Right atrium auricular region (tissue), 2 donors: ENCODE measurements at regions not wholly inside any gene's neighbourhood (a gene's known extent, or its start where the extent isn't known, plus 50 kb on each side); places are given as distances from the start of the nearest gene placed in this dataset.

ENCODE experiments used
- DNase-seq: peaks from one replicate; pipeline ENCODE4 v3.0.0-alpha.2; 2019; ENCODE audit warnings: low spot score
- H3K27ac ChIP-seq, 2 donors: fragments of 200-600 bp; sonication (generic); 1 replicate in 1 of 2; 2 replicates in 1 of 2; pipeline ENCODE4 v1.5.1; 2016 to 2019
- H3K27me3 ChIP-seq, 2 donors: fragments of 200-600 bp; sonication (generic); one replicate each; pipeline versions ENCODE4 v1.5.1 to v1.6.0; 2017 to 2019
- H3K36me3 ChIP-seq: fragments of 200-600 bp; sonication (generic); one replicate; pipeline ENCODE4 v1.5.1; 2016
- H3K4me1 ChIP-seq, 2 donors: fragments of 200-600 bp; sonication (generic); one replicate each; pipeline versions ENCODE4 v1.5.1 to v1.6.0; 2017 to 2019
- H3K4me3 ChIP-seq, 2 donors: fragments of 200-600 bp; sonication (generic); 1 replicate in 1 of 2; 2 replicates in 1 of 2; pipeline ENCODE4 v1.5.1; 2017 to 2019; ENCODE audit warnings: mild to moderate bottlenecking in 1 of 2, moderate library complexity in 1 of 2
- H3K9me3 ChIP-seq, 2 donors: fragments of 200-600 bp; sonication (generic); one replicate each; pipeline ENCODE4 v1.5.1; 2019
- TF ChIP-seq, protein P1 (sequence below), 2 donors: fragments of 200-600 bp; sonication (generic); IDR thresholded peaks; one replicate each; pipeline ENCODE4 v1.5.1; 2019; ENCODE audit warnings: antibody characterized with exemption in 2 of 2

DNA sequence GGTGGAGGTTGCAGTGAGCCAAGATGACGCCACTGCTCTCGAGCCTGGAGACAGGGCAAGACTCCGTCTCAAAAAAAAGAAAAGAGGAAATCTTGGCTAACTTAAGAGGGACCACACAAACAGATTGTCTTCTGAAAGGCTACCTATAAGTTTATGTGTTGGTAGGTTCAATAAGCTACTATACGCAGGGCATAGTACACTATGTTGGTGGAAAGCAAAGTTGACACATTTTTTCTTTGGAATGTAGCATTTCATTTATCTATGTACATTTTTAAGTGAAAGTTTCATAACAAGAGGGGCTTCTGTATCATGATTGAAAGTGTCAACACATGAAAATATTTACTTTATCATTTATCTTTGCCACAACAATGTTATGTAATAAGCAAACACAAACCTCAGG, 752.6 kb upstream of the ACVR2A start:
- H3K27me3 ChIP-seq: no peaks in the 10 kb centered on the region
- no peaks in the 10 kb centered on the region for H3K36me3 ChIP-seq
- no peak for DNase-seq
- H3K27ac ChIP-seq: no peak overlapping the region
- H3K4me1 ChIP-seq: no peaks in the 10 kb centered on the region
- no peak overlapping the region for H3K4me3 ChIP-seq
- TF ChIP-seq, protein P1, sequence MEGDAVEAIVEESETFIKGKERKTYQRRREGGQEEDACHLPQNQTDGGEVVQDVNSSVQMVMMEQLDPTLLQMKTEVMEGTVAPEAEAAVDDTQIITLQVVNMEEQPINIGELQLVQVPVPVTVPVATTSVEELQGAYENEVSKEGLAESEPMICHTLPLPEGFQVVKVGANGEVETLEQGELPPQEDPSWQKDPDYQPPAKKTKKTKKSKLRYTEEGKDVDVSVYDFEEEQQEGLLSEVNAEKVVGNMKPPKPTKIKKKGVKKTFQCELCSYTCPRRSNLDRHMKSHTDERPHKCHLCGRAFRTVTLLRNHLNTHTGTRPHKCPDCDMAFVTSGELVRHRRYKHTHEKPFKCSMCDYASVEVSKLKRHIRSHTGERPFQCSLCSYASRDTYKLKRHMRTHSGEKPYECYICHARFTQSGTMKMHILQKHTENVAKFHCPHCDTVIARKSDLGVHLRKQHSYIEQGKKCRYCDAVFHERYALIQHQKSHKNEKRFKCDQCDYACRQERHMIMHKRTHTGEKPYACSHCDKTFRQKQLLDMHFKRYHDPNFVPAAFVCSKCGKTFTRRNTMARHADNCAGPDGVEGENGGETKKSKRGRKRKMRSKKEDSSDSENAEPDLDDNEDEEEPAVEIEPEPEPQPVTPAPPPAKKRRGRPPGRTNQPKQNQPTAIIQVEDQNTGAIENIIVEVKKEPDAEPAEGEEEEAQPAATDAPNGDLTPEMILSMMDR (IDR thresholded peaks at IDR 0.05): no peak
- no peaks in the 10 kb centered on the region for H3K9me3 ChIP-seq

DNA sequence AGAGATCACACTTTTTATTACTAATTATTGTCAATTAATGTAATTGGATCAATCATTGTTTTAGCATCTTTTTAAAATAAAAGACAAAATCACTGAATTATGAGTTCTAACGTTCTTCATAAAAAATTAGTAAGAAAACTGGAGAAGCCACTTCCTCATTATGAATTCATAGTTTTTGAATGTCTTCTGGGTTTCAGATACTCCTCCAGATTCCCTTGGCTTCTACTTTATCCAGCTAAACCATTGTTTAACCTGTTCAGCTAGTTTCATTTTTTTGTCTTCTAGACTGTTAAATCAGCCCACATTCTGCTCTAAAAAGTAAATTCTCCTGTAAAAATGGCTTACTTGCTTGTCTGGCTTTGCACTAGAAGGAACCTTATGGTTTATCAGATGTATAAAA, 753.4 kb upstream of the ACVR2A start:
- TF ChIP-seq, protein P1 (IDR thresholded peaks at IDR 0.05): no peak
- no peak for DNase-seq
- no peaks in the 10 kb centered on the region for H3K9me3 ChIP-seq
- H3K27me3 ChIP-seq: no peaks in the 10 kb centered on the region
- H3K27ac ChIP-seq: no peak overlapping the region
- H3K36me3 ChIP-seq: no peaks in the 10 kb centered on the region
- no peaks in the 10 kb centered on the region for H3K4me1 ChIP-seq
- no peak overlapping the region for H3K4me3 ChIP-seq

DNA sequence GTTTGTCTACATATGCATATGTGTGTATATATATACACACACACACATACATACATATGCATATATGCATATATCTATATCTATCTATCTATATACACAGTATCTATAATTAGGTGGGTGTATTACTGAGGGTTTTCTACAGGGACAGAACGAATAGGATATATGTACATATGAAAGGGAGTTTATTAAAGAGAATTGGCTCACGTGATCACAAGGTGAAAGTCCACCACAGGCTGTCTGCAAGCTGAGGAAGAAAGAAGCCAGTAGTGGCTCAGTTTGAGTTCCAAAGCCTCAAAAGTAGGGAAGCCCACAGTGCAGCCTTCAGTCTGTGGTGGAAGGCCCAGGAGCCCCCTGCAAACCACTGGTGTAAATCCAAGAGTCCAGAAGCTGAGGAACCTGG, 756.0 kb upstream of the ACVR2A start:
- H3K4me3 ChIP-seq: no peak overlapping the region
- TF ChIP-seq, protein P1 (IDR thresholded peaks at IDR 0.05): no peak
- H3K27ac ChIP-seq: no peak overlapping the region
- H3K27me3 ChIP-seq: no peaks in the 10 kb centered on the region
- no peaks in the 10 kb centered on the region for H3K4me1 ChIP-seq
- DNase-seq: no peak
- H3K36me3 ChIP-seq: no peaks in the 10 kb centered on the region
- no peaks in the 10 kb centered on the region for H3K9me3 ChIP-seq

DNA sequence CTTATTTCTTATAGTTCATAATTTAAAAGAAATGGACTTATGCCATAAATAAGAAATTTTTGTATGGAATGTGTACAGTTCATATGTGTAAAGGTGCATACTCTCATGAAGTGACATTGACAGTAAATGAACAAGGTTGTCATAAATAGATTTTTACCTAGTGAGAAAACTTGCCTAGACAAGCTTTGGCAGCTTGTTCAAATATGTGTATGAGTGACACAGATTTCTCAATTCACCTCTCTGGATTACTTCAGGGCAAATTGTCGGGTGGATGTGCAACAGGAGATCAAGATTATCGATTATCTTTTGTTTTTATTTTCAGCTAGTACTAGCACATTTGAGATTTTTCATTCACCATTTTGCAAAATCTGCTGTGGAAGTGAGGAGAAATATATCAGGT, 758.1 kb upstream of the ACVR2A start:
- H3K27me3 ChIP-seq: no peaks in the 10 kb centered on the region
- no peak for DNase-seq
- no peaks in the 10 kb centered on the region for H3K4me1 ChIP-seq
- H3K27ac ChIP-seq: no peak overlapping the region
- H3K4me3 ChIP-seq: no peak overlapping the region
- TF ChIP-seq, protein P1 (IDR thresholded peaks at IDR 0.05): no peak
- H3K9me3 ChIP-seq: no peaks in the 10 kb centered on the region
- H3K36me3 ChIP-seq: no peaks in the 10 kb centered on the region

DNA sequence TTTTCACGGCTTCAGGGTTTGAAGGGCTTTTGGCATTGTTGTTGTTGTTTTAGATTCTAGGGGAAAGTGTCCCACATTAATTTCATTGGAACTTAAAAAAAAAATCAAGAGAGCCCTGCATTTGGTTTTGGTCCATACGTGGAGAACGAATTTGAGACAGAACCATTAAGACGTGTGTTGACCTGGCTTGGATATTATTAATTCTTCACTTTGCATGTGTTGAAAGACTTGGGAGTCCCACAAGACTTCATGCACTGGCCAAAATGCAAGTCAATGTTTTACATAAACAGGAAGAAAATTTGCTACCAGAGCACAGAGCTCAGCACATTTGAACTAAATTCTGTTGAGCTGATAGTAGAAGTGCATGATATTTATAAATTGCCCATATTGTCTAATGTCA, 761.2 kb upstream of the ACVR2A start:
- TF ChIP-seq, protein P1 (IDR thresholded peaks at IDR 0.05): no peak
- Histone ChIP-seq H3K27ac (no peak overlapping the region), H3K9me3 (no peaks in the 10 kb centered on the region), H3K27me3 (no peaks in the 10 kb centered on the region), H3K36me3 (no peaks in the 10 kb centered on the region), H3K4me3 (no peak overlapping the region), H3K4me1 (no peaks in the 10 kb centered on the region)
- no peak for DNase-seq

DNA sequence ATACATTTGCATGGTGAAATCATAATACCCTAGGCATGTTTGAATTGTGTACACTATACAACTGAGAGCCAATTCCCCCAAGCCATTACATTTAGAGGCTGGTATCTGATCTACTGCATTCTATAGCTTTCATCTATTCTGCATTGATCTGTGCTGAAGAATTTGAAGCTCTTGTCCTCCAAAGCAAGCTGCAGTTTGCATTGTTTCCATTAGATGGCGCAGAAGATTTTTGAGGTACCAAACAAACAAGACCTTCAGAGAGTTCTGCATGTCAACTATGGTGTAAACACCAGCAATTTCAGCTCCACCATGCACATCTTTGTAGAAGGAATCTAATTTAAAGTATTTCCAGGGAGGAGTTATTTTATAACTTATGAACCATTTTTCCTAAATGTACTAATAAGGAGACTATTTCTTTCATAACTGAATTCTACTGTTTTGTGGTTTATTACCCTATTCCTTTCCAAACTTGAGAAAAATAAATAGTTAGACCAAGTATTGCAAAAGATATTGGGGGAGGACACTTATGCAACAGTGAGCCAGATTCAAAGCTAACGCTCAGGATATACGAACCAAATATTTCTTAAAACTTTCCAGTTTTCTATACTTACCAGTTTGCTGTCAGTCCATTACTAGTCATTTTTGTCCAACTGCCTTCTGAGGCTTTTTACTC, 761.8 kb upstream of the ACVR2A start:
- Histone ChIP-seq H3K9me3 (no peaks in the 10 kb centered on the region), H3K4me3 (no peak overlapping the region), H3K27ac (no peak overlapping the region), H3K4me1 (no peaks in the 10 kb centered on the region), H3K27me3 (no peaks in the 10 kb centered on the region), H3K36me3 (no peaks in the 10 kb centered on the region)
- DNase-seq: no peak
- TF ChIP-seq, protein P1 (IDR thresholded peaks at IDR 0.05): peak; percentile 68 to 89
